ENCODE measurements at regions not wholly inside any gene's neighbourhood (a gene's known extent, or its start where the extent isn't known, plus 50 kb on each side); places are given as distances from the start of the nearest gene placed in this dataset.

DNA sequence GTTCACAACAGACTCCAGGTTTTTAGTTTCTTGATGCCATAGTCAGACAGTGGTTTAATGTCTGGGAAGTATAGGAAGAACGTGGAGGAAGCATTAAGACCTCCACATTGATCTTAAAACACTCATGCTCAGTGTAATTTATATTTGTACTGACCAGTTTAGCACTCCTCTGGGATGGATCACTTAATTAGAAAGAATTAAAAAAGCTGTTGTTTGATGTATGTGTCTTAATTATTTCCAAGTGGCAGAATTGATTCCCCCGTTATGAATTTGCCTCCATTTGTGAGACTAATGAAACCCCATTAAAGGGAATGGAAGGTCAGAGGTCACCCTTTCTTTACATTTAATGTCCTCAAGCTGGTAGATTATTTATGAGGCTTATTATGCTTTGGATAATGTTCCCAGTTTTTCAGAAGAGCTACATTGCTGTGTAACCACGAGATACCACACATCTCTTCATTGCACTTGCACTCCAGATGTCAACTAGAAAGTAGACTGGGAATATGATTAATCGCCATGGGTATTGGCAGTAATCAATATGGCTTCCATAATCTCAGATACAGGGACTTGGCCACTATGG lies 270.0 kb upstream of the JAG1 start:
- TF ChIP-seq, protein P1, sequence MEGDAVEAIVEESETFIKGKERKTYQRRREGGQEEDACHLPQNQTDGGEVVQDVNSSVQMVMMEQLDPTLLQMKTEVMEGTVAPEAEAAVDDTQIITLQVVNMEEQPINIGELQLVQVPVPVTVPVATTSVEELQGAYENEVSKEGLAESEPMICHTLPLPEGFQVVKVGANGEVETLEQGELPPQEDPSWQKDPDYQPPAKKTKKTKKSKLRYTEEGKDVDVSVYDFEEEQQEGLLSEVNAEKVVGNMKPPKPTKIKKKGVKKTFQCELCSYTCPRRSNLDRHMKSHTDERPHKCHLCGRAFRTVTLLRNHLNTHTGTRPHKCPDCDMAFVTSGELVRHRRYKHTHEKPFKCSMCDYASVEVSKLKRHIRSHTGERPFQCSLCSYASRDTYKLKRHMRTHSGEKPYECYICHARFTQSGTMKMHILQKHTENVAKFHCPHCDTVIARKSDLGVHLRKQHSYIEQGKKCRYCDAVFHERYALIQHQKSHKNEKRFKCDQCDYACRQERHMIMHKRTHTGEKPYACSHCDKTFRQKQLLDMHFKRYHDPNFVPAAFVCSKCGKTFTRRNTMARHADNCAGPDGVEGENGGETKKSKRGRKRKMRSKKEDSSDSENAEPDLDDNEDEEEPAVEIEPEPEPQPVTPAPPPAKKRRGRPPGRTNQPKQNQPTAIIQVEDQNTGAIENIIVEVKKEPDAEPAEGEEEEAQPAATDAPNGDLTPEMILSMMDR (IDR thresholded peaks at IDR 0.05; ENCODE audit: borderline replicate concordance, control extremely low read depth, extremely low read depth, insufficient read depth, missing control alignments) = no peak
- no peak for DNase-seq (ENCODE audit: low spot score)
- in situ Hi-C loops (cut with MboI; ENCODE audit: low sequenced_read_pairs, unreplicated experiment) = no loop called here

DNA sequence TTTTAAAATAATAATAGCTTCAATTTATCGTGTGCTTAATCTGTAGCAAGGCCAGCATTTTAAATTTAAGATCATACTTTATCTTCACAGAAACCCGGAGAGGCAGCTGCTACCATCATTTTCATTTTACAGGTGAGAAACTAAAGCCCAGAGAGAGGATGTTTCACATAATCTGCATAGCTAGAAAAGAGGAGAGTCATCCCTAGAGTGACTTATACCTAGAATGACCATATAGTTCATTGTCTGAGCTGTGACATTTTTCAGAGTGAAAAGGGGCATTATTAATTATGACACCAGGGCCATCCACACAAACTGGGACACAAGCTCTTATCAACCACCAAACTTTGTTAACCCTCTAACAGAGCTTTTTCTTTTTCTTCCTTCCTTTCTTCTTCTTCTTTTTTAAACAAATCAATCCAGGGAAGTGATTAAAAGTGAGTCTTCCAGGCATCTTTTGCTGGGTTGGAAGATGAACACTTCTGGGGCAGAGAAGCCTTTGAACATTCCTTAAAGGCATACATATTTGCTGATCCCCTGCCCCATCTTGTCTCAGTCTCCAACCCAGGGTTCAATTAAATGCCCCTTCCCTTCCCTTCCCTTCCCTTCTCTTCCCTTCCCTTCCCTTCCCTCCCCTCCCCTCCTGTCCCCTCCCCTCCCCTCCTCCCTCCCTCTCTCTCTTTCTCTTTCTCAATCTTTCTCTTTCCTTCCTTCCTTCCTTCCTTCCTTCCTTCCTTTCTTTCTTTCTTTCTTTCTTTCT lies 272.5 kb upstream of the JAG1 start:
- DNase-seq (ENCODE audit: low spot score) = peak; percentile 11
- in situ Hi-C loops (cut with MboI; ENCODE audit: low sequenced_read_pairs, unreplicated experiment) = no loop called here
- TF ChIP-seq, protein P1 (IDR thresholded peaks at IDR 0.05; ENCODE audit: borderline replicate concordance, control extremely low read depth, extremely low read depth, insufficient read depth, missing control alignments) = no peak

DNA sequence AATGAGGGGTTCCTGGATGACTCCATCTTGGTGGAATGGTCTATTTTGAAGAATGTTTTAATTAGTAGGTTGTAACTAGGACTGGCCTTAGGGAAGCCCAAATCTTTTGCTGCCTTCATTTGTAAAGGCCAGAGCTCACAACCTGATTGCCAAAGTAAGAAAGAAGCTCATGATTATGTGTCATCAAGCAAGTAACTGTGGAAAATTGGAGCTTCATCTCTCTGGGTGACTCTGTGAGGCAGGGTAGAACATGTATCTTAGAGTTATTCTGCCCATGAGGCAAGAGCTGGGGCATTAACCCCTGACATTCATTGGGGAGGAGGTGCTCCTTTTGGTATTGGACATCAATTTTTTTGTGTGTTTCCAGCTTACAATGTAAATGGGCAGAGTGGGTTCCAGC lies 273.9 kb upstream of the JAG1 start:
- TF ChIP-seq, protein P1 (IDR thresholded peaks at IDR 0.05; ENCODE audit: borderline replicate concordance, control extremely low read depth, extremely low read depth, insufficient read depth, missing control alignments) = no peak
- no peak for DNase-seq (ENCODE audit: low spot score)
- in situ Hi-C loops (cut with MboI; ENCODE audit: low sequenced_read_pairs, unreplicated experiment) = no loop called here

DNA sequence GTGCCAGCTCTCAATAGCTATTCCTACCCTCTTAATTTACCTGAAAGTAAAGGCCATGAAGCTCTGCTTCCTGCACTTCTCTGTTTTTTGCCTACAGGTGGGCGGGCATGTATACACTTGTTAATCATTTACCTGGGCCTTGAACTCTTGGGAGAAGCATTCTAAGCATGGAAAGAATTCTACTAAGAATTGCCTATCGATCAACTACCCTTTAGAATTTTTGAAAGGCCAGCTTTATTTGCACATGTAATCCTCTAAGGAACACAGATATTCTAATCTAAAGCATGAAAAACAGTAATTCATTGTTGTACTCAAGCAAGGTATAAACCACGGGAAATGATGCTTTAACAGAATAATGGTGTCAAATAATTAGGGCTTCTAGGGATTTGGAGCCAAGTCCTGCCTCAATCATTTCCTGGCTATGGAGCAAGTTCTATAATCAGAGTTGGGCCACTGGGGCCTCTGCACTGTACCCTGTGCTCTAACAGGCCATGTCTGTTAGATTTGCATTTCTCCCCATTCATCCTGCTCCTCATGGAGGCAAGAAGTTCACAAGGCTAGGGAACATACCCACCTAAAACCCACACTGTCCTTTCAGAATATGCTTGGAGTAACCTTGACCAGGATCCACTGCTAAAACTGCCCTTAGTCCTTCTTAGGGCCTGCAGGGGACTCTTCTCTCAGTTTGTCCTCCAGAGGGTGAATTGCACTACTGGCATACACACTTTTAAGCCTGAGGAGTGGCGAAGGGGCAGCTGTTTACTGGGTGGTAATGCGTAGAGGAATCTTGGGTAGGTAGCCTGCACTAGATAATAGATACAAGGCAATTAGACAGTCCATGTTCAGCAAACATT lies 276.4 kb upstream of the JAG1 start:
- TF ChIP-seq, protein P1 (IDR thresholded peaks at IDR 0.05; ENCODE audit: borderline replicate concordance, control extremely low read depth, extremely low read depth, insufficient read depth, missing control alignments) = no peak
- in situ Hi-C loops (cut with MboI; ENCODE audit: low sequenced_read_pairs, unreplicated experiment) = no loop called here
- DNase-seq (ENCODE audit: low spot score) = no peak

DNA sequence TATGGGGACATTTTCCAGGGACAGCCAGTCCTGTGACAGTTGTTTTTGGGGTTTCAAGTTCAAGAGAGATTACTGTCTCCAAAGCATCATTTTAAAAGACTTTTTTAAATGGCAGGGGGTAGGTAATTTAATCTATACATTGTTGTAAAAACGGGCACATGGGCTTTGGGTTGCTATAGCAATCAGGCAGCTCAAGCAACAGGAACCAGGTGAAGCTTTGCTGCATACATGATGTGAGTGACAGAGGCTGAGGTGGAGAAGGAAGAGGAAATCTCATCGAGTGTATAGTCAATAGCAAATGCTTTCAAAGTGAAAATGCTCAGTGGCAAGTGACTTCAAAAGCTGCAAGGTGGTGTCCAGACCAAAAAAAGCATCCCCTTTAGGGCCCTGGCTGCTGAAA lies 277.4 kb upstream of the JAG1 start:
- DNase-seq (ENCODE audit: low spot score) = no peak
- in situ Hi-C loops (cut with MboI; ENCODE audit: low sequenced_read_pairs, unreplicated experiment) = no loop called here
- TF ChIP-seq, protein P1 (IDR thresholded peaks at IDR 0.05; ENCODE audit: borderline replicate concordance, control extremely low read depth, extremely low read depth, insufficient read depth, missing control alignments) = no peak

GRCh38 chr20:10951904-10952303 lies 278.1 kb upstream of the JAG1 start:
- TF ChIP-seq, protein P1 (IDR thresholded peaks at IDR 0.05; ENCODE audit: borderline replicate concordance, control extremely low read depth, extremely low read depth, insufficient read depth, missing control alignments) = no peak
- in situ Hi-C loops (cut with MboI; ENCODE audit: low sequenced_read_pairs, unreplicated experiment) = no loop called here
- DNase-seq (ENCODE audit: low spot score) = no peak

Measured in GM13976 (cell line).